NCI-H128 (cell line): ENCODE measurements at regions not wholly inside any gene's neighbourhood (a gene's known extent, or its start where the extent isn't known, plus 50 kb on each side); places are given as distances from the start of the nearest gene placed in this dataset.
A peak's percentile ranks its signal among the peaks of the same experiment; 100 is the strongest.
"Not testable (repeated sequence)": the region's sequence is repeated elsewhere in the genome, so short reads cannot be mapped to it uniquely, and the experiment has no call there.

Experiments used
- DNase-seq: peaks from one replicate; lab custom pipeline; 2025; ENCODE audit not compliant: unreplicated experiment; lab: John Stamatoyannopoulos, UW

GRCh38 chr1:185681034-185681633 lies 53.1 kb upstream of the HMCN1 start:
- DNase-seq, result peak; percentile 38

DNA sequence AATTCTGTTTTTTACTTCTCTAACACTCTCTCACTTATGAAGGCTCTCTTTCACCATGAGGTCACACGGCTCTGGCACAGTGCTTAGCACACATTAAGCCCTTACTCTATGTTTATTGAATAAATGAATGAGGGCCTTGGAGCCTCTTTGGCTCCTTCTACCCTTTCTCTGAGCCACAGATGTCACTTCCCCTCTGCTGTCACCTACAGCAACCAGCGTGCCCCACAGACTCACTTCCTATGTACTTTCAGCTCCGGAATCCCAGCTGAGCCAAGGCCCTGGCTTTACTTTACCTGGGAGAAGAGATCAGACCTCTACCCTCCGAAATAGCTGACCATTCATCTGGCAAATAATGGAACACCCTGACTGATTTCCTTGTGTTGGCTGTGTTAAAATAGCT lies 53.7 kb upstream of the HMCN1 start:
- no peak for DNase-seq

GRCh38 chr1:185679220-185679619 lies 55.0 kb upstream of the HMCN1 start:
- no peak for DNase-seq

GRCh38 chr1:185676969-185677368 lies 57.2 kb upstream of the HMCN1 start:
- DNase-seq, result no peak

GRCh38 chr1:185674201-185674600 lies 60.0 kb upstream of the HMCN1 start:
- no peak for DNase-seq

DNA sequence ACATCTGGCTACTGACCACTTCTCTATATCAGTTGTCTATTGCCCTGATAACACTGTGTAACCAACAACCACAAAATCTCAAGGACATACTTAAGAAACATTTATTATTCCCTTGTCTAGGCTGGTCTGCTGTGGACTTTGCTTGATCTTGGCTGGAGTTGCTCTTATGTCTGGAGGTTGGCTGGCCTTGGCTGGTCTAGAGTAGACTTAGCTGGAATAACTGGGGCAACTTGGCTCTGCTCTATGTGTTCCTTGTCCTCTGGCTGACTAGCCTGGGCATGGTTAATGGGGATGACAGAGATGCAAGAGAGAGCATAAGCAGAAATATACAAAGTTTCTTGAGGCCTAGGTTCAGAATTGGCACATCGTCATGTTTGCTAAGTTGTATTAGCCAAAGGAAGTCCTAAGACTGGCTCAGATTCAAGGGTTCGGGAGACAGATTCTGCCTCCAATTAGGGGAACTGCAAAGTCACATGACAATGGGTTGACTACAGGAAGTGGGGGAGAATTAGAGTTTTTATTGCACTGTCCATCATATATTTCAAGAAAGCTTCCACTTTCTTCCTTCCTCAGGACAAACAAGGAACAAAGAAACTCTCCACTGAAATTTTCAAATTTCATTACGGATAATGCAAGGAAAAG lies 61.4 kb upstream of the HMCN1 start:
- no peak for DNase-seq

DNA sequence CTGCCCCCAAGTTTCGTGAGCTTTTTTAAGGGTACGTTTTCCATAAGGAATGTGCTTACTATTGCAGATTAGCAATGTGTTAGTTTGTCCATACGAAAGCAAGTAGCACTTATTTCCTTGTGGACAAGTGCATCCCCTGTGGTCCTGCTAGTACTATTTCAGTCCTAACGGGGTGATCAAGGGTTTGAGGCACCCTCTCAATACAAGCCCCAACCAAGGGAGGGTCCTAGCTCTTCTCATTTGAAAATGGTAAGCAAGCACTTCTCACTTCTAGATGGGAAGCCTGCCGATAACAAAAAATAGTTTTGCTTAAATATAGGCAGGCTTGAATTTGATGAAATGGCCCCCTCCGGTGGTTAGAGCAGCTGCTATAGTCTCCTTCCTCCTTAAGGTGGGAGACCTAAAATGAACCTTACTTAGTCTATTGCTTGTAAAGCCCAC lies 64.0 kb upstream of the HMCN1 start:
- DNase-seq, result no peak

DNA sequence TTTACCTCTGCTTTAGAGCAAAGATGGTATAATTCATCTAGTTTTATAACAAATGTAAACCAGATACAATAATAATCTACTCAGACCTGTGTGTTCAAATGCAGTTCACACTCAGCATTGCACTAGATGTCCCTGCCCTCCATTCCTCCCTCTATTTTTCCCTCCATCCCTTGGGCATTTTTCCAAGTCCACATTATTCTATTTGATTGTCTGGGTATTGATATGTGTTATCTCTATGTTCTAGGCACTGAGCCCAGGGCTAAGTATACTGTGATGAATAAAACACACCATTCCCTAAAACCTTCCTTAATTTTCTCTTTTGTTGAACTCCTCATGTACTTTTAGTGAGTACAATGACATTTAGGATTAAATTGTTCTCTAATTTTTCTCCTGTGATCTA lies 66.2 kb upstream of the HMCN1 start:
- no peak for DNase-seq

DNA sequence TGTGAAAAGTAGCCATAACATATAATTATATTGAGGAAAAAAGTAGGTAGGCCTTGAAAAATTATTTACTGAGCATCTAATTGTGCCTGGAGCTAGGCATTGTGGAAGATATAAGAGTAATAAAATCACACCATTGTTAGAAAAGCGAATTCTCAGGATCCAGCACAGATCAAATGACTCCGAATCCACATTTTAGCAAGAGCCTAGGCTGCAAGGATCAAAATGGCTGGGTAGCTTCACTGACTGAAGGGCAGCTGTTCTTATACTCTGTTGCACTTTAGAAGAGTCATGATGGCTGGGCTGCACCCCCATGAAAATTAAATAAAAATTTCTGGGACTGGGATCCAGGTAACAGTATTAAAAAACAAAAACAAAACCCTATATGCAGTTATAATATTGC lies 67.6 kb upstream of the HMCN1 start:
- DNase-seq, result no peak

DNA sequence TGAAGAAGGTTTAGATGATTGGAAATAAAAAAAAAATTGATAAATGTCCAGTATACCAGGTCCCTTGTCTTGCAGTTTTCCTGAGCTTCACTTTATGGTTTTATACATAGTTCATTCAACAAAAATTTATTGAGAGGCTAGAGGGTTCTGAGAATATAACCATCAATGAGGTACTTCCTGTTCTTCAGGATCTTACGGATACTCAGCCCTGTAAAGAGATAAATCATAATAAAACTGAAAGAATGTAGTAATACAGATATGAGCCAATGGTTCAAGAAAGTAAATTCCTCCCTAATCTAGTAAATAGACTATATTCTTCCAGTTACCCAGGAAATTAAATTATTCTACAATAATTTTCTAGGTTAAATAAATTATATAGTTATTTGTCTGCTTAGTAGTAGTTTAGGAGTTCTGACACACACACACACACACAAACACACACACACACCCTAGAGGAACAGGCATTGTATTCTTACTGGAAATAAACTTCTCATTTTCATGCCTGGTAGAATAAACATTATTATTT lies 70.4 kb upstream of the HMCN1 start:
- DNase-seq, result no peak

DNA sequence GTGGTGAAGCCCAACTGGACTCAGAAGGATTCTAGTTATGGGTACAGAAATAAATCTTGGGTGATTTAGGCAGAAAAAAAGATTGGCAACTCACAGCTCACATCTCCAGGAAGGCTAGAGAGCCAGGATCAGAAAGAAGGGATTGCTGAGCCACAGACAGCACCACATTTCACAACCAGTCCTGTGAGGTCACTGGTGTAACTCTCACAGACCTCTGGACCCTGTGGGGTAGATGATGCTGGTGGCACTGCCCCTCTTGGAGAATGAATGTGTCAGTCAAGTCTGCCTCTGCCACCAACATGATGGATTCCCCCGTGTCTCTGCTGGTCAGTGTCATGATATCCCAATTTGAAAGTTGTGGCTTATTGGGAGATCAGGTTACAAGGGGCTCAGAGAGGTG lies 70.9 kb upstream of the HMCN1 start:
- DNase-seq, result no peak

GRCh38 chr1:185661971-185662370 lies 72.2 kb upstream of the HMCN1 start:
- DNase-seq, result no peak

DNA sequence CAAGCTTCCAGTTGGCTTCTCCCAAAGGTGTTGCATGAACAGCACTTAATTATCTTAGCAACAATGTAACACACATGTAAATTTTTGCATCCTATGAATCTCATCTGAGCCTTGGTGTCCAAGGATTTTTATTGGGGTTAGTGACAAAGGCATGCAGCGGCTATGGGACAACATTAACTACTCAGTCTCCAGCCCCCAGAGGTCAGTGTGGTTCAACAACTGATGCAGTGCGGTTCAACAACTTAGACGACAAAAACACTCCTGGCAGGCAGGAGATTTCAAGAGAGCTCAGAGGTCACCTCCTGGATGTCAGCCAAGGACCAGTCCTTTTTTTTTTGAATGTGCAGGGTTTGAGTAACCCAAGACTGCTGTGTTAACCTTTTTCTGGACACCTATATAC lies 77.5 kb upstream of the HMCN1 start:
- no peak for DNase-seq

DNA sequence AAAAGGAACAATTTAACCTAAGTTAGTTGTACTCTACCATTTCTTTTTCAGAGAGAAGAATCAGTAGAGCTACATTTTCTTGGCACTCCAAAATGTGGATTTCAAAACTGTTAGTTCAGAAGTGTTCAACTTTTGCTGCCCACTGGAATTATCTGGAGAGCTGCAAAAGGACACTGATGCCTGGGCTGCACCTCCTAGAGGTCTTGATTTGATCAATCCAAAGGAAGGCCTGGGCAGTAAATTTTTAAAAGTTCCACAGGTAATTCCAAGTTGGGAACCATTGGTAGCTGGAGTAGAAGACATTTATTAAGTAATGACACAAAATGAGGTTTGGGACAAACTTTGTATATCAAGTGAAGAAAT lies 79.3 kb upstream of the HMCN1 start:
- DNase-seq, result no peak

GRCh38 chr1:185654199-185654951 lies 79.8 kb upstream of the HMCN1 start:
- no peak for DNase-seq

- DNase-seq, result no peak
Measured at GRCh38 chr1:185653615-185654014, 80.6 kb upstream of the HMCN1 start.

DNA sequence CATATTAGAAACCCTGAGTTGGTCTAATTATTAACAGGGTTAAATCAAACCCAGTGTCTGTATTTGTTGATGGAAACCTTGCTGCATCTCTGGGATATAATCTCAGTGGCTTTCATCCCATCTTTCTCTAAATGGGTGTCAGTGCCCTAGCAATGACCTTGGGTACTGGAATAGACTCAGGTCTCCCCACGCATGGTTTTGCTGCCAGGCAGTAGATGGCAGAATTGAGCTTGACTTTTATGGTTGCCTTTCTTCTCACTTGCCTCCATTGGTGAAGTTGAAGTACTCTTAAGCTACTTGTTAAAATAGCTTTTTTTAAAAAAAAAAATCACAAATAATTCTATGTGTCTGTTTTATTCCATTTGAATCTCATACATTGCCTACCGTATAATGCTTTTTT lies 81.8 kb upstream of the HMCN1 start:
- DNase-seq, result no peak

DNA sequence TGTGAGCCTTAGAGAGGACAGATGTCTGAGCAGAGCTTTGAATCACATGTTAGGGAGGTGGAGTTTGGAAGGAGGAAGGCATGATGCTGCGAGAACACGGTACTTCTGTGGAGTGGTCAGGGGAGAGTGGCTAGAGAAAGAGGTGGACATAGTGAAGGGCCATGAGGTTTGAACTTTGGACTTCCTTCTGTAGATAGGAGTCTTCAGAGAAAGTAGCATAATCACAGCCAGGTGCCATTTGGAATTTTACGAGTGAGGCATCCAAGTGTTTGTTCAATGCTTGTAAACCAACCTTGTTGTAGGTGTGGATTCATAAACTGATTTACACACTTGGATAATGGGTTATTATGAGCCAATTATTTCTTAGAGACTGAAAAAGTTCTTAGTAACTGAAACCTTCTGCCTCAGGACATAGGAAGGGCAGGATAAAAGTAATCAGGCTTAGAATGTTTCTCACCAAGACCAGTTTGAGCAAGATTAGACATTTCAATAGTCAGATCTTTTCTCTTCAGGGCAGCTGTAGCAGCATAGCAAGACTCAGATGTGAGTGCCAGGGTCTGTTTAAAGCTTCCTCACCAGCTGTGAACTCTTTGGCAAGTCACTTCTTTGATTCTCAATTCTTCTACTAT lies 83.5 kb upstream of the HMCN1 start:
- DNase-seq, result no peak

GRCh38 chr1:185648858-185649589 lies 85.2 kb upstream of the HMCN1 start:
- DNase-seq, result no peak

DNA sequence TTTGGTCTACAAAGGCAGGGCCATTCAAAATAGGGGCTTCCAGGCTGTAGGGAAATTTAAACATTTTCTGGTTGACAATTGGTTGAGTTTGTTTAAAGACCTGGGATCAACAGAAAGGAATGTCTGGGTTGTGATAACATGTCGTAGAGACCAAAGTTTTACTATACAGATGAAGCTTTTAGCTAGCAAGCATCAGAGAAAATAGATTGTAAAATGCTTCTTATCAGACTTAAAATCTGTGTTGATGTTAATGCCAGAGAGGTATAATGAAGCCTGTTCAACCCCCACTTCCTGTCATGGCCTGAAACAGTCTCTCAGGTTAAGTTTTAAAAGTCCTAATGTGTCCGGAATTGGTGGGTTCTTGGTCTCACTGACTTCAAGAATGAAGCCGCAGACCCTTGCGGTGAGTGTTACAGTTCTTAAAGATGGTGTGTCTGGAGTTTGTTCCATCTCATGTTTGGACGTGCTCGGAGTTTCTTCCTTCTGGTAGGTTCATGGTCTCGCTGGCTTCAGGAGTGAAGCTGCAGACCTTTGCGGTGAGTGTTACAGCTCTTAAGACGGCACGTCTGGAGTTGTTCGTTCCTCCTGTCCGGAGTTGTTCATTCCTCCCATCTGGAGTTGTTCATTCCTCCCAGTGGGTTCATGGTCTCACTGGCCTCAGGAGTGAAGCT lies 86.5 kb upstream of the HMCN1 start:
- DNase-seq, result not testable (repeated sequence)
